22Rv1 (cell line): ENCODE measurements at regions not wholly inside any gene's neighbourhood (a gene's known extent, or its start where the extent isn't known, plus 50 kb on each side); places are given as distances from the start of the nearest gene placed in this dataset.

Experiments
- CTCF ChIP-seq: fragments of 450-650 bp; IDR thresholded peaks from 2 replicates; pipeline ENCODE4 v1.5.1; 2017; ENCODE audit warnings: mild to moderate bottlenecking
- ZFX ChIP-seq: fragments of 450-650 bp; IDR thresholded peaks from 2 replicates; pipeline ENCODE4 v1.6.1; 2017; ENCODE audit warnings: antibody characterized with exemption, borderline replicate concordance

GRCh38 chr20:43843965-43844660, 70.5 kb upstream of the TOX2 start:
- TF ChIP-seq CTCF: no peak
- TF ChIP-seq ZFX: no peak
